ENCODE measurements at regions not wholly inside any gene's neighbourhood (a gene's known extent, or its start where the extent isn't known, plus 50 kb on each side); places are given as distances from the start of the nearest gene placed in this dataset.

DNA sequence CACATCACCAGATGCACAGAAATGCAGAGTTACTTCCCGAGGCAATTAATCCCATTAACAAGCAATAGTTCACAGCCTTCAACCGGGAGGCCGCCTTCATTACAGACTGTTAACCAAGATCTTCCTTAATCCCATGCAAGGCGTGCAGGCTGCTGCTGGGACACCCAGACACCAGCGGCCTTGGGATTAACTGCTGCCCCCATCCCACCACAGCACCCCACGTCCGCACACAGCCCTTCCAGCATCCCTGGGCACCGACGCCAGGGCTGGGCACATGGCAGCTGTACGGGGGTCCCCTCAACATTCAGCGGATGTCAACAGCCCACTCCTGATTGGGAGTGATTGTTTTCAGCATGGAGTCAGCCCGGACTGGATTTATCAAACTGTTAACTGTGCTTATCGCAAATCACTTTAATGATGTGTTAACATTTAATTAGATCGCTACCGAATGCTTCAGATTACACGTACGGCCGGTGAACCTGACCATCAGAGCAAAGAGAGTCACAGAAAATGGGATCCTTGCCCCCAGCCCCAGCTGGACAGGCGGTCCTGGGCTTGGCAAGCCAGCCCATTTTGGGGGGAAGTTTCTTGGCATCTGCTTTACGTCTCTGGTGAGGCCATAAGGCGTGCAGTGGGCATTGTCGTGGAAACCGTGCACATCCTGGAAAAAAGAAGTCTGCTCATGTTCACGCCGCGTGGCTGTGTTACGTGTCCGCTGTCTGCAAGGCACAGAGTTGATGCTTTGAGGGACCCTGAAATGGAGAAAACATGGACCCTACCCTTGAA lies 126.4 kb downstream of the HMX1 start:
- no peak for TF ChIP-seq JUND (IDR thresholded peaks at IDR 0.05; ENCODE audit: low read depth)
- in situ Hi-C loops (cut with HindIII; ENCODE audit: low pct_unique_long_range_greater_than_20kb, low sequenced_read_pairs) = no loop called here
- DNase-seq (ENCODE audit: low read depth in 1 of 2, low spot score in 1 of 2) = no peak

DNA sequence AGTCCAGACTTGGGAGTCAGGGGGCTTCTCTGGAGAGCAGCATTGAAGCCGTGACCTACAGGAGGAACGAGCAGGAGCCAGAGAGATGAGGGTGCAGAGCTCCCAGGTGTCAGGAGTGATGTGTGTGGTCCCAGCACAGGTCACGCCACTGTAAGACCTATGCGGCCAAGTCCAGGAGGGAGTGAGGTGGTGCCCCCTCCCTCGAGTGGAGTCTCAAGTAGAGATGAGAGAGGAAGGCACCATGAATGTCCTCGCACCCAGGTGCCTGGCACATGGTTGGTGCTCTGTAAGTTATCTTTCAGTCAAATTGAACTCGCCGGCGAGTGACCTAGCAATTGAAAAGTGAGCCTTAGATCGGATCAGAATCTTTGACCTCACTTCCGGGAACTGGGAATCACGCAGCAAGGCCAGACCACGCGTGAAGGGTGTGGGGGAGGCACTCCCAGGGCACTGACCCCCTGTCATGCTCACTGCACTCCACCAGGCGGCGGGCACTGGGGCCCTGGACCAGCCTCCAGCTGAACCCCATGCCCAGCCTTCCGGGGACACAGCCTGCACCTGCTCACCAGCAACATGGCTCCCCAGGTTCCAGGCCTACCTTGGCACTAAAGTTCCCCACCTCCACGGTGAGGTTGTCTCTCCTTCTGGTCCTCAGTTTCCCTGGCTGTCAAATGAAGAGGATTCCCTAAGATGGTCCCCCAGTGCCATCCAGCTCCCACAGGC lies 127.4 kb downstream of the HMX1 start:
- DNase-seq (ENCODE audit: low read depth in 1 of 2, low spot score in 1 of 2) = no peak
- no peak for TF ChIP-seq JUND (IDR thresholded peaks at IDR 0.05; ENCODE audit: low read depth)
- in situ Hi-C loops (cut with HindIII; ENCODE audit: low pct_unique_long_range_greater_than_20kb, low sequenced_read_pairs) = no loop called here

DNA sequence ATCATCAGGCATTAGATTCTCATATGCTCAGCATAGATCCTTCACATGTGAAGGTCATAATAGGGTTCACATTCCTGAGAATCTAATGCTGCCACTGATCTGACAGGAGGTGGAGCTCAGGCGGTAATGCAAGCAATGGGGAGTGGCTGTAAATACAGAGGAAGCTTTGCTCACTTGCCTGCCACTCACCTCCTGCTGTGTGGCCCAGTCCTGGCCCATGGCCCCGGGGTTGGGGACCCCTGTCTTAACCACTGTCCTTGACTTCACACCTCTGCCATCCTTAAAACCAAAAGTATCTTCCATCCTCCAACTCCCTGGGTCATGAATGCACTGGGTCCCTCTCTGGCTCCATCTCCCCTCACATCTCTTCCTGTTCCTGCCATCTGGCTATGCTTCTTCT lies 129.1 kb downstream of the HMX1 start:
- DNase-seq (ENCODE audit: low read depth in 1 of 2, low spot score in 1 of 2) = no peak
- in situ Hi-C loops (cut with HindIII; ENCODE audit: low pct_unique_long_range_greater_than_20kb, low sequenced_read_pairs) = no loop called here
- TF ChIP-seq JUND (IDR thresholded peaks at IDR 0.05; ENCODE audit: low read depth) = no peak

DNA sequence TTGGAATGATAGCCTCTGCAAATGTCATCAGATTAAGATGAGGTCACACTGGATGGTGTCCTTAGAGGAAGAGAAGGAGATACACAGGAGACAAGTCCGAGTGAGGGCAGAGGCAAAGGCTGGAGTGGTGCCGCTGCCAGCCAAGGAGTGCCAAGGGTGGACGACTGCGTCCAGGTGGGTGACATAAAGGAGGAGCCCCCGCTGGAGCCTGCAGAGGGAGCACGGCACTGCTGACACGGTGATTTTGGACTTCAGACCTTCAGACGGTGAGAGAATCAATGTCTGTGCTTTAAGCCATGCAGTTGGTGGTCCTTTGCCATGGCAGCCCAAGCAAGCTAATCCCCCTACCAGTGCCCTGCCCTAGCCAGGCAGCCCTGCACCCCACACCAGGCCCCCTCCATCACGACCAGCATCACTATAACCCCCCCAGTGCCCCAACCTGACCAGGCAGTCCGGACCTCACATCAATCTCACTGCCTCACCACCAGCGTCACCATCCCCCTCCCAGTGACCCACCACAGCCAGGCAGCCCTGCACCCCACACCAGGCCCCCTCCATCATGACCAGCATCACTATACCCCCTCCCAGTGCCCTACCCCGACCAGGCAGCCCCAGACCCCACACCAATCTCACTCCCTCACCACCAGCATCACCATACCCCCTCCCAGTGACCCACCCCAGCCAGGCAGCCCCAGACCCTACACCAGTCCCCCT lies 130.0 kb downstream of the HMX1 start:
- no peak for TF ChIP-seq JUND (IDR thresholded peaks at IDR 0.05; ENCODE audit: low read depth)

GRCh38 chr4:8740666-8741395 lies 130.8 kb downstream of the HMX1 start:
- no peak for DNase-seq (ENCODE audit: low read depth in 1 of 2, low spot score in 1 of 2)
- in situ Hi-C loops (cut with HindIII; ENCODE audit: low pct_unique_long_range_greater_than_20kb, low sequenced_read_pairs) = no loop called here
- TF ChIP-seq JUND (IDR thresholded peaks at IDR 0.05; ENCODE audit: low read depth) = no peak

More for the DNA sequence above, 130.0 kb downstream of the HMX1 start:
- DNase-seq (ENCODE audit: low read depth in 1 of 2, low spot score in 1 of 2) = no peak
- in situ Hi-C loops (cut with HindIII; ENCODE audit: low pct_unique_long_range_greater_than_20kb, low sequenced_read_pairs) = no loop called here

- no peak for TF ChIP-seq JUND (IDR thresholded peaks at IDR 0.05; ENCODE audit: low read depth)
- DNase-seq (ENCODE audit: low read depth in 1 of 2, low spot score in 1 of 2) = no peak
- in situ Hi-C loops (cut with HindIII; ENCODE audit: low pct_unique_long_range_greater_than_20kb, low sequenced_read_pairs) = no loop called here
Measured at GRCh38 chr4:8739820-8740665, 131.6 kb downstream of the HMX1 start.

- no peak for TF ChIP-seq JUND (IDR thresholded peaks at IDR 0.05; ENCODE audit: low read depth)
- in situ Hi-C loops (cut with HindIII; ENCODE audit: low pct_unique_long_range_greater_than_20kb, low sequenced_read_pairs) = no loop called here
- DNase-seq (ENCODE audit: low read depth in 1 of 2, low spot score in 1 of 2) = no peak
Measured at GRCh38 chr4:8739317-8739716, 132.3 kb downstream of the HMX1 start.

GRCh38 chr4:8738471-8738931 lies 133.1 kb downstream of the HMX1 start:
- in situ Hi-C loops (cut with HindIII; ENCODE audit: low pct_unique_long_range_greater_than_20kb, low sequenced_read_pairs) = no loop called here
- no peak for TF ChIP-seq JUND (IDR thresholded peaks at IDR 0.05; ENCODE audit: low read depth)
- no peak for DNase-seq (ENCODE audit: low read depth in 1 of 2, low spot score in 1 of 2)

- no peak for TF ChIP-seq JUND (IDR thresholded peaks at IDR 0.05; ENCODE audit: low read depth)
- in situ Hi-C loops (cut with HindIII; ENCODE audit: low pct_unique_long_range_greater_than_20kb, low sequenced_read_pairs) = no loop called here
- DNase-seq (ENCODE audit: low read depth in 1 of 2, low spot score in 1 of 2) = no peak
Measured at GRCh38 chr4:8737601-8738279, 133.9 kb downstream of the HMX1 start.

DNA sequence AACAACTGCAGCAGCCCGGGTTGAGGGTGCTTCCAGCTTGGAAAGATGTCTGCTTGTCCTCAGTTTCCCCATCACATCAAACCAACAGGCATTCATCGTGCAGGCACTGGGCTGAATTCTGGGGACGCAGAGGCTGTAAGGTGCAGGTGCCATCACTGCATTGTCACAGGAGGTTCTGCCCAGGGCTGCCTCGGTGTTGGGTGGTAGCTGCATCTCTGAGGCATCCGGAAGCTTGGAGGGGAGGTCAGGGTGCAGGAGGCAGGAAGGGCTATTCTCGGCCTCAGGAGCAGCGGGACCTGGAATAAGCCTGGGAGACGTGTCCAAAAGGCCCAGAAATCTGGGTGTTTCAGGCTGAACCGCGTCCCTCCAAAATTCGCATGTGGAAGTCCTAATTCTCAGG lies 134.6 kb downstream of the HMX1 start:
- in situ Hi-C loops (cut with HindIII; ENCODE audit: low pct_unique_long_range_greater_than_20kb, low sequenced_read_pairs) = no loop called here
- no peak for DNase-seq (ENCODE audit: low read depth in 1 of 2, low spot score in 1 of 2)
- TF ChIP-seq JUND (IDR thresholded peaks at IDR 0.05; ENCODE audit: low read depth) = no peak

Data from T47D (cell line).